HG03280 (cell line): ENCODE measurements at regions not wholly inside any gene's neighbourhood (a gene's known extent, or its start where the extent isn't known, plus 50 kb on each side); places are given as distances from the start of the nearest gene placed in this dataset.

Experiments
- ATAC-seq: cut with Tn5 transposase; IDR thresholded peaks from one replicate; pipeline ENCODE4 v1.9.1; 2021; ENCODE audit warnings: mild to moderate bottlenecking, moderate library complexity; ENCODE audit not compliant: unreplicated experiment

GRCh38 chr10:28853195-28853594, 175.9 kb downstream of the BAMBI start:
- ATAC-seq = no peak

- no peak for ATAC-seq
Measured at GRCh38 chr10:28857164-28857563, 179.8 kb downstream of the BAMBI start.

- no peak for ATAC-seq
Measured at GRCh38 chr10:28858646-28859045, 181.3 kb downstream of the BAMBI start.

GRCh38 chr10:28859791-28860190, 182.5 kb downstream of the BAMBI start:
- ATAC-seq = no peak

GRCh38 chr10:28862219-28862618, 184.9 kb downstream of the BAMBI start:
- ATAC-seq = no peak

- ATAC-seq = no peak
Measured at GRCh38 chr10:28869606-28870201, 192.4 kb downstream of the BAMBI start.

GRCh38 chr10:28871665-28872064, 194.3 kb downstream of the BAMBI start:
- no peak for ATAC-seq

GRCh38 chr10:28872587-28873165, 195.4 kb downstream of the BAMBI start:
- ATAC-seq = no peak

- no peak for ATAC-seq
Measured at GRCh38 chr10:28873540-28873939, 196.2 kb downstream of the BAMBI start.

- ATAC-seq = no peak
Measured at GRCh38 chr10:28874210-28874609, 196.9 kb downstream of the BAMBI start.

- no peak for ATAC-seq
Measured at GRCh38 chr10:28875549-28876081, 198.3 kb downstream of the BAMBI start.

GRCh38 chr10:28878236-28878970, 201.1 kb downstream of the BAMBI start:
- ATAC-seq = no peak

- no peak for ATAC-seq
Measured at GRCh38 chr10:28879246-28879645, 201.9 kb downstream of the BAMBI start.

- no peak for ATAC-seq
Measured at GRCh38 chr10:28879875-28880682, 202.8 kb downstream of the BAMBI start.

- ATAC-seq = no peak
Measured at GRCh38 chr10:28880683-28880950, 203.3 kb downstream of the BAMBI start.

- no peak for ATAC-seq
Measured at GRCh38 chr10:28881171-28881882, 204.0 kb downstream of the BAMBI start.

GRCh38 chr10:28883741-28884423, 206.6 kb downstream of the BAMBI start:
- ATAC-seq = no peak

- no peak for ATAC-seq
Measured at GRCh38 chr10:28890121-28890950, 213.0 kb downstream of the BAMBI start.

- no peak for ATAC-seq
Measured at GRCh38 chr10:28891058-28891713, 213.9 kb downstream of the BAMBI start.
